ENCODE measurements at regions not wholly inside any gene's neighbourhood (a gene's known extent, or its start where the extent isn't known, plus 50 kb on each side); places are given as distances from the start of the nearest gene placed in this dataset.

- TF ChIP-seq, protein P1, sequence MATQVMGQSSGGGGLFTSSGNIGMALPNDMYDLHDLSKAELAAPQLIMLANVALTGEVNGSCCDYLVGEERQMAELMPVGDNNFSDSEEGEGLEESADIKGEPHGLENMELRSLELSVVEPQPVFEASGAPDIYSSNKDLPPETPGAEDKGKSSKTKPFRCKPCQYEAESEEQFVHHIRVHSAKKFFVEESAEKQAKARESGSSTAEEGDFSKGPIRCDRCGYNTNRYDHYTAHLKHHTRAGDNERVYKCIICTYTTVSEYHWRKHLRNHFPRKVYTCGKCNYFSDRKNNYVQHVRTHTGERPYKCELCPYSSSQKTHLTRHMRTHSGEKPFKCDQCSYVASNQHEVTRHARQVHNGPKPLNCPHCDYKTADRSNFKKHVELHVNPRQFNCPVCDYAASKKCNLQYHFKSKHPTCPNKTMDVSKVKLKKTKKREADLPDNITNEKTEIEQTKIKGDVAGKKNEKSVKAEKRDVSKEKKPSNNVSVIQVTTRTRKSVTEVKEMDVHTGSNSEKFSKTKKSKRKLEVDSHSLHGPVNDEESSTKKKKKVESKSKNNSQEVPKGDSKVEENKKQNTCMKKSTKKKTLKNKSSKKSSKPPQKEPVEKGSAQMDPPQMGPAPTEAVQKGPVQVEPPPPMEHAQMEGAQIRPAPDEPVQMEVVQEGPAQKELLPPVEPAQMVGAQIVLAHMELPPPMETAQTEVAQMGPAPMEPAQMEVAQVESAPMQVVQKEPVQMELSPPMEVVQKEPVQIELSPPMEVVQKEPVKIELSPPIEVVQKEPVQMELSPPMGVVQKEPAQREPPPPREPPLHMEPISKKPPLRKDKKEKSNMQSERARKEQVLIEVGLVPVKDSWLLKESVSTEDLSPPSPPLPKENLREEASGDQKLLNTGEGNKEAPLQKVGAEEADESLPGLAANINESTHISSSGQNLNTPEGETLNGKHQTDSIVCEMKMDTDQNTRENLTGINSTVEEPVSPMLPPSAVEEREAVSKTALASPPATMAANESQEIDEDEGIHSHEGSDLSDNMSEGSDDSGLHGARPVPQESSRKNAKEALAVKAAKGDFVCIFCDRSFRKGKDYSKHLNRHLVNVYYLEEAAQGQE (IDR thresholded peaks at IDR 0.05; ENCODE audit: insufficient read depth in 1 of 2, low read depth in 2 of 2, low read length in 2 of 2), result no peak
- no peak for TF ChIP-seq TAF1 (IDR thresholded peaks at IDR 0.05; ENCODE audit: borderline replicate concordance, insufficient read depth, low read length)
Observed at GRCh38 chr16:59632276-59632855, 898.2 kb upstream of the GOT2 start.

Measured in PFSK-1 (cell line).